OCI-LY7 (cell line): ENCODE measurements at regions not wholly inside any gene's neighbourhood (a gene's known extent, or its start where the extent isn't known, plus 50 kb on each side); places are given as distances from the start of the nearest gene placed in this dataset.

Source experiments
- BruUV-seq: library from RNA; stranded (reverse); fragments of 400-500 nt; replicated peaks from 2 replicates; lab custom pipeline; 2021; lab: Mats Ljungman, UMichigan
- CTCF ChIA-PET: fragments of 300-600 bp; sonication (Branson Sonifier 250); formaldehyde crosslinking; loops from one replicate; lab custom pipeline; 2022; ENCODE audit warnings: antibody characterized with exemption; ENCODE audit not compliant: unreplicated experiment; lab: Charles Lee
- POLR2A ChIA-PET: fragments of 300-600 bp; sonication (Branson Sonifier 250); formaldehyde crosslinking; loops from one replicate; lab custom pipeline; 2022; ENCODE audit warnings: antibody characterized with exemption; lab: Charles Lee
- DNase-seq: peaks from one replicate; pipeline ENCODE4 v3.0.0-alpha.2; 2015; ENCODE audit warnings: low spot score
- H2AFZ ChIP-seq: fragments of 200-600 bp; sonication (generic), shearing (Covaris generic); 2 replicates; pipeline ENCODE4 v1.6.1; 2014; ENCODE audit warnings: mild to moderate bottlenecking, antibody characterized with exemption, low read length, moderate library complexity
- H3K27ac ChIP-seq: fragments of 200-600 bp; sonication (generic); 2 replicates; pipeline ENCODE4 v1.5.1; 2014; ENCODE audit warnings: mixed run types, low read depth, mild to moderate bottlenecking, moderate library complexity, low read length, inconsistent platforms; ENCODE audit not compliant: poor library complexity, severe bottlenecking
- H3K36me3 ChIP-seq: fragments of 200-600 bp; sonication (generic); 2 replicates; pipeline ENCODE4 v1.6.1; 2014; ENCODE audit warnings: mild to moderate bottlenecking, antibody characterized with exemption, low read length, moderate library complexity, mixed read lengths; ENCODE audit not compliant: insufficient read depth
- H3K4me1 ChIP-seq: fragments of 200-600 bp; sonication (generic); 2 replicates; pipeline ENCODE4 v1.5.1; 2014; ENCODE audit warnings: mild to moderate bottlenecking, low read length; ENCODE audit not compliant: insufficient read depth, poor library complexity, severe bottlenecking
- H3K4me2 ChIP-seq: fragments of 200-600 bp; sonication (generic); 2 replicates; pipeline ENCODE4 v1.6.1; 2014; ENCODE audit warnings: mild to moderate bottlenecking, low read length
- H3K4me3 ChIP-seq: fragments of 200-600 bp; sonication (generic); 2 replicates; pipeline ENCODE4 v1.5.1; 2014; ENCODE audit warnings: mild to moderate bottlenecking, low read depth, low read length; ENCODE audit not compliant: poor library complexity, severe bottlenecking
- H3K79me2 ChIP-seq: fragments of 200-600 bp; sonication (generic); 2 replicates; pipeline ENCODE4 v1.6.1; 2016; ENCODE audit warnings: low read depth, mild to moderate bottlenecking, low read length, moderate library complexity, mixed read lengths; ENCODE audit not compliant: insufficient read depth
- H3K9me2 ChIP-seq: fragments of 200-600 bp; sonication (generic); 2 replicates; pipeline ENCODE4 v1.6.1; 2016; ENCODE audit warnings: mild to moderate bottlenecking, low read length, mixed read lengths; ENCODE audit not compliant: insufficient read depth
- H3K9me3 ChIP-seq: fragments of 200-600 bp; sonication (generic); 2 replicates; pipeline ENCODE4 v1.6.1; 2014; ENCODE audit warnings: mild to moderate bottlenecking, mixed run types, low read length, mixed read lengths
- H4K20me1 ChIP-seq: fragments of 200-600 bp; sonication (generic); 2 replicates; pipeline ENCODE4 v1.6.1; 2014; ENCODE audit warnings: mild to moderate bottlenecking, antibody characterized with exemption, low read length, moderate library complexity, mixed read lengths; ENCODE audit not compliant: insufficient read depth
- EZH2phosphoT487 ChIP-seq: fragments of 200-600 bp; sonication (generic); IDR thresholded peaks from 2 replicates; pipeline ENCODE4 v1.6.1; 2018; ENCODE audit warnings: low read depth, borderline replicate concordance, mild to moderate bottlenecking, mixed run types, antibody characterized with exemption, low read length, moderate library complexity, mixed read lengths
- intact Hi-C: fragments of 100-400 bp; cut with micrococcal nuclease; formaldehyde crosslinking; loops from one replicate; pipeline ENCODE4 v1.10.0; 2022; ENCODE audit not compliant: unreplicated experiment
- TF ChIP-seq, protein P1 (sequence below): fragments of 200-600 bp; sonication (generic); conservative IDR thresholded peaks from 2 replicates; pipeline ENCODE4 v1.5.1; 2014; ENCODE audit warnings: mild to moderate bottlenecking, antibody characterized with exemption, low read length, moderate library complexity, mixed read lengths

DNA sequence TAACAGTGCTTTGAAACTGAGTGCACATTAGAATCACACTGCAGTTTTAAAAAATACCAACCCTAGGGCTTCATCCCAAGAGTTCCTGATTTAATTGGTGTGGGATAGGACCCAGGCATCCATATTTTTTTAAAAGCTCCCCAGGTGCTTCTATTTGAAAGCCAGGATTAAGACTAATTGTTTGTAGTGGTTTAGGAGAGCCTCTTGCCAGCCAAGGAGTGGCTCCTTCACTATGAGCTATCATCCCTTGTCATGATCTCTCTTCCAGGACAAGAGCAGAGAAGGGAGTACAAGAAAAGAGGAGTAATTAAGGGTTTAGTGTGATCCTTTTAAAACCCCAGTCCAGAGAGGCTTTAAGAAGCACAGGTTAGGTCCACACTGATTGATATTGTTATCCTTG lies 178.0 kb downstream of the CAND1 start:
- no peak overlapping the region for H3K4me2 ChIP-seq
- H3K36me3 ChIP-seq, result no peaks in the 10 kb centered on the region
- no peak overlapping the region for H3K27ac ChIP-seq
- H3K4me1 ChIP-seq, result peaks cover 20% of the 10 kb centered on the region
- no peak for TF ChIP-seq EZH2phosphoT487
- TF ChIP-seq, protein P1, sequence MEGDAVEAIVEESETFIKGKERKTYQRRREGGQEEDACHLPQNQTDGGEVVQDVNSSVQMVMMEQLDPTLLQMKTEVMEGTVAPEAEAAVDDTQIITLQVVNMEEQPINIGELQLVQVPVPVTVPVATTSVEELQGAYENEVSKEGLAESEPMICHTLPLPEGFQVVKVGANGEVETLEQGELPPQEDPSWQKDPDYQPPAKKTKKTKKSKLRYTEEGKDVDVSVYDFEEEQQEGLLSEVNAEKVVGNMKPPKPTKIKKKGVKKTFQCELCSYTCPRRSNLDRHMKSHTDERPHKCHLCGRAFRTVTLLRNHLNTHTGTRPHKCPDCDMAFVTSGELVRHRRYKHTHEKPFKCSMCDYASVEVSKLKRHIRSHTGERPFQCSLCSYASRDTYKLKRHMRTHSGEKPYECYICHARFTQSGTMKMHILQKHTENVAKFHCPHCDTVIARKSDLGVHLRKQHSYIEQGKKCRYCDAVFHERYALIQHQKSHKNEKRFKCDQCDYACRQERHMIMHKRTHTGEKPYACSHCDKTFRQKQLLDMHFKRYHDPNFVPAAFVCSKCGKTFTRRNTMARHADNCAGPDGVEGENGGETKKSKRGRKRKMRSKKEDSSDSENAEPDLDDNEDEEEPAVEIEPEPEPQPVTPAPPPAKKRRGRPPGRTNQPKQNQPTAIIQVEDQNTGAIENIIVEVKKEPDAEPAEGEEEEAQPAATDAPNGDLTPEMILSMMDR, result no peak
- BruUV-seq, result no TSS peak
- CTCF ChIA-PET, result no interaction called here
- DNase-seq, result no peak
- no peaks in the 10 kb centered on the region for H4K20me1 ChIP-seq
- H2AFZ ChIP-seq, result no peak overlapping the region
- H3K79me2 ChIP-seq, result no peaks in the 10 kb centered on the region
- no peaks in the 10 kb centered on the region for H3K9me2 ChIP-seq
- no peak overlapping the region for H3K4me3 ChIP-seq
- POLR2A ChIA-PET, result no interaction called here
- H3K9me3 ChIP-seq, result no peaks in the 10 kb centered on the region; the same call in 1 of the 2 replicates
- intact Hi-C loops, result no loop called here

DNA sequence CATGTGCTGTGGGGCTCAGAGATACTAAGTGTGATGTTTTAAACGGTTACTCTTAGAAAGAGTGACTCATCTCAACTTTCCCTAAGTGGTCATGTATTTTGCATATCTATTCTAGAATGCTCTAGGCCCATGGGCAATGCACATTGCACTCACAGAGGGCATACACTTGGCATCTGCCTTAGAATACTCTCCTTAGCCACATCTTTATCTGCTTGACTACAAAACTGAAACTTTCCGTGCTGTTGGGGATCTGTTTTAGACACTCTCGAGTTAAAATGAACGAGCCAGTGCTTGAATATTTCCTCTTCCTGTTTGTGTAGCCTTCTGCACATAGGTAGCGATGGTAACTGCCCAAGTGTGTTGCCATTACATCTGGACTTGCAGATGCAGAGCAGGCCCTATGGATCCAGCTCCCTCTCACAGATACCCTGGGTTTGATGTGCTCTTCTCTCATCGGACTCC lies 180.5 kb downstream of the CAND1 start:
- H3K9me2 ChIP-seq, result no peaks in the 10 kb centered on the region
- no peak overlapping the region for H3K4me3 ChIP-seq
- H3K27ac ChIP-seq, result no peak overlapping the region
- H3K36me3 ChIP-seq, result no peaks in the 10 kb centered on the region
- peak; percentile 28 for DNase-seq
- H3K9me3 ChIP-seq, result peaks cover 5% of the 10 kb centered on the region; the same call in 1 of the 2 replicates
- TF ChIP-seq, protein P1, result no peak
- no peak for TF ChIP-seq EZH2phosphoT487
- peaks cover 24% of the 10 kb centered on the region for H3K4me1 ChIP-seq
- peak overlapping the region; percentile 89 for H2AFZ ChIP-seq
- H4K20me1 ChIP-seq, result no peaks in the 10 kb centered on the region
- ChIA-PET CTCF (no interaction called here), POLR2A (interaction anchor here (1.0 kb wide), 1 partner anchor 551 kb away, joined by 3 read pairs; no protein-coding TSS in a partner anchor)
- intact Hi-C loops, result loop anchor here (5.0 kb wide), 2 partner anchors 198 to 308 kb away; partner anchors contain the start of gene DYRK2
- BruUV-seq, result no TSS peak
- H3K79me2 ChIP-seq, result no peaks in the 10 kb centered on the region
- H3K4me2 ChIP-seq, result peak overlapping the region; percentile 19; the same call in 1 of the 2 replicates

DNA sequence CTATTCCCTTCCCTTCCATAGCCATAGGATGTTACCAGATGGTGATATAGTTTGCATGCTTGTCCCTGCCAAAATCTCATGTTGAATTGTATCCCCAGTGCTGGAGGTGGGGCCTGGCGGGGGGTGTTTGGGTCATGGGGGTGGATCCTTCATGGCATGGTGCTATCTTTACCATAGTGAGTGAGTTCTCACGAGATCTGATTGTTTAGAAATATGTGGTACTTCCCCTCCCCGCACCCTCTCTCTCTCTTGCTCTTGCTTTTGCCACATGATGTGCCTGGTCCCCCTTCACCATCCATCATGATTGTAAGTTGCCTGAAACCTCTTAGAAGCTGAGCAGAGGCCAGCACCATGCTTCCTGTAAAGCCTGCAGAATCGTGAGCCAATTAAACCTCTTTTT lies 181.3 kb downstream of the CAND1 start:
- peak overlapping the region; percentile 89; the same call in 1 of the 2 replicates for H2AFZ ChIP-seq
- intact Hi-C loops, result loop anchor here (5.0 kb wide), 2 partner anchors 197 to 307 kb away; partner anchors contain the start of gene DYRK2
- BruUV-seq, result no TSS peak
- CTCF ChIA-PET, result no interaction called here
- POLR2A ChIA-PET, result interaction anchor here (1.0 kb wide), 1 partner anchor 552 kb away, joined by 3 read pairs; no protein-coding TSS in a partner anchor
- no peak for DNase-seq
- TF ChIP-seq EZH2phosphoT487, result no peak
- TF ChIP-seq, protein P1, result no peak
- H3K4me2 ChIP-seq, result no peak overlapping the region
- peaks cover 5% of the 10 kb centered on the region; the same call in 1 of the 2 replicates for H3K9me3 ChIP-seq
- H3K4me3 ChIP-seq, result no peak overlapping the region
- H3K79me2 ChIP-seq, result no peaks in the 10 kb centered on the region
- H3K27ac ChIP-seq, result no peak overlapping the region
- no peaks in the 10 kb centered on the region for H4K20me1 ChIP-seq
- no peaks in the 10 kb centered on the region for H3K36me3 ChIP-seq
- H3K9me2 ChIP-seq, result no peaks in the 10 kb centered on the region
- H3K4me1 ChIP-seq, result peaks cover 24% of the 10 kb centered on the region
